Natural killer cell (primary cell): ENCODE measurements at regions not wholly inside any gene's neighbourhood (a gene's known extent, or its start where the extent isn't known, plus 50 kb on each side); places are given as distances from the start of the nearest gene placed in this dataset.

Experiments used
- ATAC-seq, 3 donors: fragments of 150-1000 bp in 2 of 3; fragments of 200-7000 bp in 1 of 3; cut with Tn5 transposase; 1 replicate in 1 of 3; 2 replicates in 2 of 3; pipeline ENCODE4 v1.10.0; 2021; ENCODE audit warnings: mild to moderate bottlenecking in 2 of 3, moderate library complexity in 2 of 3
- DNase-seq, 2 donors: peaks; one replicate each; pipeline versions ENCODE4 v3.0.0 to v3.0.0-alpha.2; 2013 to 2021; ENCODE audit warnings: mixed read lengths in 1 of 2
- H3K27ac ChIP-seq: one replicate; pipeline ENCODE4 v1.5.1; 2013; ENCODE audit warnings: mild to moderate bottlenecking, low read length
- H3K27me3 ChIP-seq: one replicate; pipeline ENCODE4 v1.6.1; 2013; ENCODE audit warnings: low read length; ENCODE audit not compliant: control insufficient read depth, insufficient read depth
- H3K36me3 ChIP-seq: one replicate; pipeline ENCODE4 v1.6.1; 2013; ENCODE audit warnings: low read length; ENCODE audit not compliant: control insufficient read depth, insufficient read depth
- H3K4me1 ChIP-seq: one replicate; pipeline ENCODE4 v1.6.1; 2013; ENCODE audit warnings: low read length; ENCODE audit not compliant: control insufficient read depth, insufficient read depth
- H3K4me3 ChIP-seq: one replicate; pipeline ENCODE4 v1.5.1; 2013; ENCODE audit warnings: low read length
- H3K9me3 ChIP-seq: one replicate; pipeline ENCODE4 v1.6.1; 2013; ENCODE audit warnings: low read length; ENCODE audit not compliant: control insufficient read depth, insufficient read depth
- H3K27ac Mint-ChIP-seq, 2 donors: one replicate each; pipeline ENCODE4 v1.8.0; 2022; ENCODE audit warnings: mild to moderate bottlenecking in 2 of 2, mixed read lengths in 2 of 2, moderate library complexity in 1 of 2
- H3K27me3 Mint-ChIP-seq, 2 donors: one replicate each; pipeline ENCODE4 v1.8.0; 2022; ENCODE audit warnings: low read depth in 2 of 2, mixed read lengths in 2 of 2
- H3K36me3 Mint-ChIP-seq: one replicate; pipeline ENCODE4 v1.8.0; 2022; ENCODE audit warnings: mixed read lengths
- H3K4me1 Mint-ChIP-seq, 2 donors: one replicate each; pipeline ENCODE4 v1.8.0; 2022; ENCODE audit warnings: mixed read lengths in 2 of 2
- H3K4me3 Mint-ChIP-seq: one replicate; pipeline ENCODE4 v1.8.0; 2022; ENCODE audit warnings: mild to moderate bottlenecking, moderate library complexity, mixed read lengths
- H3K9me3 Mint-ChIP-seq, 2 donors: one replicate each; pipeline ENCODE4 v1.8.0; 2022; ENCODE audit warnings: mixed read lengths in 2 of 2
- CTCF ChIP-seq: fragments of 200-600 bp; IDR thresholded peaks from one replicate; pipeline ENCODE4 v1.8.0; 2022; ENCODE audit warnings: antibody characterized with exemption
- WGBS: methylation state at CpG from one replicate; pipeline ENCODE4 v1.1.7; 2013; ENCODE audit warnings: missing lambda C conversion rate; ENCODE audit not compliant: insufficient coverage; 5-methylcytosine and 5-hydroxymethylcytosine counted together
- intact Hi-C: fragments of 100-400 bp; cut with micrococcal nuclease; formaldehyde crosslinking; loops from one replicate; pipeline ENCODE4 v1.14.2; 2022

- Histone ChIP-seq H3K4me1 (no peaks in the 10 kb centered on the region), H3K9me3 (no peaks in the 10 kb centered on the region), H3K36me3 (no peaks in the 10 kb centered on the region), H3K4me3 (no peak overlapping the region), H3K27ac (no peak overlapping the region), H3K27me3 (no peaks in the 10 kb centered on the region)
- Mint-ChIP-seq H3K9me3 (peaks cover 16 to 22% of the 10 kb centered on the region in 2 donors), H3K27ac (no peak overlapping the region), H3K4me3 (no peak overlapping the region), H3K4me1 (no peaks in the 10 kb centered on the region), H3K27me3 (no peaks in the 10 kb centered on the region), H3K36me3 (peaks cover 13% of the 10 kb centered on the region)
- WGBS, result no CpG with 5 or more reads among the region's 1 CpG
- DNase-seq (no peak), ATAC-seq (no peak)
- intact Hi-C loops, result no loop called here
- no peak for TF ChIP-seq CTCF
Measured at GRCh38 chr5:18050345-18050744, 416.1 kb downstream of the TAF11L14 start.

DNA sequence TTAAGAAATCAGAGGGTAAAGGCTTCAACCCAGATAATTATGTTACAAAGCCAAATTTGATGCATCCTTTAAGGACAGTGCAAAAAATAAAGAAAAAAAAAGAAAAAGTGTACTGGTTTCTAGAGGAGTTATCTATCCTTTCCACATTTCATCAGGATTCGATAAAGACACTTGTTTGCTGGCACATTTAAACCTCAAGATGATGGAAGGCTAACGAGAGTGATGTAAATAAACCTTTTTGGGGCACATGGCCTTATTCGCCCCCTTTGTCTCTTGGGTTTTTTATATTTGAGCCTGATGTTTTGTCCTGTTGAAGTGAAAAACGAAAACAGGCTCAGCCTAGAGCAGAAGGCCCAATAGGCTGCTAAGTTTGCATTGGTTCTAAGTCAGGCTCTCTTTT lies 416.5 kb downstream of the TAF11L14 start:
- intact Hi-C loops, result no loop called here
- H3K4me1 Mint-ChIP-seq, result no peaks in the 10 kb centered on the region

GRCh38 chr5:18051953-18052352 lies 417.7 kb downstream of the TAF11L14 start:
- H3K27ac Mint-ChIP-seq, result no peak overlapping the region
- H3K36me3 ChIP-seq, result no peaks in the 10 kb centered on the region
- intact Hi-C loops, result no loop called here
- DNase-seq, result no peak
- H3K36me3 Mint-ChIP-seq, result peaks cover 13% of the 10 kb centered on the region
- no peaks in the 10 kb centered on the region for H3K4me1 ChIP-seq
- H3K4me3 Mint-ChIP-seq, result no peak overlapping the region
- H3K27ac ChIP-seq, result no peak overlapping the region
- WGBS, result 65% methylated on average over 1 of the region's 1 CpG
- H3K27me3 Mint-ChIP-seq, result no peaks in the 10 kb centered on the region
- no peaks in the 10 kb centered on the region for H3K9me3 ChIP-seq
- H3K4me1 Mint-ChIP-seq, result no peaks in the 10 kb centered on the region
- TF ChIP-seq CTCF, result no peak
- H3K27me3 ChIP-seq, result no peaks in the 10 kb centered on the region
- H3K4me3 ChIP-seq, result no peak overlapping the region
- no peak for ATAC-seq
- H3K9me3 Mint-ChIP-seq, result peaks cover 16 to 30% of the 10 kb centered on the region in 2 donors

More for the DNA sequence above, 416.5 kb downstream of the TAF11L14 start:
- Mint-ChIP-seq H3K36me3 (peaks cover 13% of the 10 kb centered on the region), H3K9me3 (peaks cover 16 to 24% of the 10 kb centered on the region in 2 donors), H3K27ac (no peak overlapping the region), H3K4me3 (no peak overlapping the region), H3K27me3 (no peaks in the 10 kb centered on the region)
- Histone ChIP-seq H3K4me3 (no peak overlapping the region), H3K36me3 (no peaks in the 10 kb centered on the region), H3K4me1 (no peaks in the 10 kb centered on the region), H3K27me3 (no peaks in the 10 kb centered on the region), H3K9me3 (no peaks in the 10 kb centered on the region), H3K27ac (no peak overlapping the region)
- DNase-seq (no peak), ATAC-seq (no peak)
- no peak for TF ChIP-seq CTCF
- WGBS, result 51% methylated on average over 4 of the region's 4 CpGs

- no peaks in the 10 kb centered on the region for H3K27me3 ChIP-seq
- WGBS, result 67% methylated on average over 1 of the region's 3 CpGs
Measured at GRCh38 chr5:18052569-18052968, 418.3 kb downstream of the TAF11L14 start.

More at GRCh38 chr5:18052569-18052968, 418.3 kb downstream of the TAF11L14 start:
- ATAC-seq (no peak), DNase-seq (no peak)
- no peak overlapping the region for H3K27ac Mint-ChIP-seq
- no peaks in the 10 kb centered on the region for H3K4me1 ChIP-seq
- intact Hi-C loops, result no loop called here
- peaks cover 14 to 30% of the 10 kb centered on the region in 2 donors for H3K9me3 Mint-ChIP-seq
- H3K4me3 Mint-ChIP-seq, result no peak overlapping the region
- no peak overlapping the region for H3K4me3 ChIP-seq
- H3K36me3 Mint-ChIP-seq, result peaks cover 13% of the 10 kb centered on the region
- no peaks in the 10 kb centered on the region for H3K9me3 ChIP-seq
- H3K36me3 ChIP-seq, result no peaks in the 10 kb centered on the region
- H3K27ac ChIP-seq, result no peak overlapping the region
- H3K27me3 Mint-ChIP-seq, result no peaks in the 10 kb centered on the region
- TF ChIP-seq CTCF, result no peak
- H3K4me1 Mint-ChIP-seq, result no peaks in the 10 kb centered on the region
